Stimulated activated CD4-positive, alpha-beta T cell treated with anti-CD3 and anti-CD28 coated beads, Interleukin-4, amount 100 ng/mL, for 24 hours (primary cell): ENCODE measurements at regions not wholly inside any gene's neighbourhood (a gene's known extent, or its start where the extent isn't known, plus 50 kb on each side); places are given as distances from the start of the nearest gene placed in this dataset.

Source experiments
- DNase-seq: peaks from one replicate; pipeline ENCODE4 v3.0.0-alpha.2; 2020

DNA sequence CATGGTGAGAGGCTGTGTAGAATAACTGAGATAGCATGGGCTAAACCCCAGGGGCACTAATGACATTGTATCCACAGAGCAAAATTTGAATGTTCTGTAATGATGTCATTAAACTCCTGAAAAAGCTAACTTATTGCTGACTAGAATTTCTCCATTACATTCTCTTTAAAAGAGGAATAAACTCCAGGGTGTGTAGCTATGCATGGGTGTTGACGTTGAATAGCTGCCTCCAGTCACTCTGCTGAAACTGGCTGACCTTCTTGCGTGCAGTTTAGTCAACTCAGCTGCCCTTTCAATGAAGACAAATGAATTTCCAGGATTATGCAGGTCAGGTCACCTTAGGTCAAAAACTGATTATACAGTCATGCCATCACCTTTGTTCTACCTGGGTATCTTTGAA, 617.5 kb upstream of the WWC1 start:
- DNase-seq = no peak

DNA sequence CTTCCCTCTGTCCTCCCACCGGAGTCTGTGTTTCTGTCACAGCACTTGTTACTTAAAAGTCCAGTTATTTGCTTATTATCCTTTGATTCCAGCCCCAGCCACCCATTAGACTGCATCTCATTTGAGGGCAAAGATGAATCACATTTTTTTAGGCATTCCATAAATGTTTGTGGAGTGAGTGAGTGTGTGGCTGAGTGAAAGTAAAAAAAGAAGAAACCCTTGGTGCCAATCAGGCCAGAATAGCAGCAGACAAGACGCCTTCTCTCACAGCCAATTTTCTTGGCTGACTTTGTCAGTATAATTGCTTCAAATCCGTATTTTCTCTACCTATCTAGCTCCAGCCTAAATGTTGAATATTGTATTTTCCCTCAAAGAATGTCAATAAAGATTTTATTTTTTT, 613.0 kb upstream of the WWC1 start:
- no peak for DNase-seq

DNA sequence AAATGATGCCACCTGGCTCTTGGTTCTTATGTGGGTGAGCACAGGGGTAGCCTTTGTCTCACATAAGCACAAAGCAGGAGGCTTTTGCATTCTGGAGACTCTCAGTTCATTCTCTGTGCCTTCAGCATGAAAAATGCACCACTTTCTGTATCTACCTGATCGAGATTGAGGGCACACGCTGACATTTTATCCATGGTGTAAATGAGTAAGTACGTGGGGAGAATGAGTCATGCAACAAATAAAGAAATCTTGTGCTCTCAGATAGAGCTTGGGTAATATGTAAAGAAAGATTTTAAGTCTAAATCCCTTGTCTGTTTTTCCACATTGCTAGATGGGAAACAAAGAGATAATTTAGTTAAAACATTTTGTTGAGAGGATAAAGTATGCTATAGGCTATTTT, 607.2 kb upstream of the WWC1 start:
- DNase-seq = no peak

DNA sequence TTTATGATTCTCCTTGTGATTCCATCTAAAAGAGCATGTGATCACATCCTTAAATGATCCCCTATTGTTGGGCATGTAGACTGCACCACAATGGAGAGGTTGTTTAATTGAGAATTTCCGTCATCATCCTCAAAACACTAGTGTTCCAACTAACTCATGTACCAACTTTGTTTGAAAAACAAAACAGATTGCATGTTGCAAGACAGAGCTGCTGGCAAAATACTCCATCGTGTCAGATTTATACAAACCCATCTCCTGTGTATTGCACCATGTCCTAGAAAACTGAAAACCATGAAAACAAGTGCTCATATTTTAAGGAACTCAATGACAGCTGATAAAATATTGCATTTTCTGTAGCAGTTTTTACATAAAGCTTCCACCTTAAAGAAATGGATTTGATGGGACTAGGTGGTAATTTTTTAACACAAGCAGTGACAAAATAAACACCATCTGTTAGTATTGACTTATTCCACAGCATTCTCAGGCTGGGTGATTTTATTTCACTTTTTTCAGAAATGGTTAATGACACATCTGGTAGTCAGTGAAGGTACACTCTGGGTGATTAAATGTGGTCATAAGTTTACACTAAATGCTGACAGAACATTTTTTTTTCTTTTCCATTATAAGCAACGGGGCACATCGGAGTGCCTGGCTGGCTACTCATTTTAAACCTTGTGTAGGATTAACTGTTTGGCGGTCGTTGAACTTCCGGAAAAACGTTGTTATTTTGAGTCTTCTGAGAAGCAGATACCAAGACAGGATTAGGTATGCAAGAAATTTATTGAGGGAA, 602.9 kb upstream of the WWC1 start:
- DNase-seq = no peak

DNA sequence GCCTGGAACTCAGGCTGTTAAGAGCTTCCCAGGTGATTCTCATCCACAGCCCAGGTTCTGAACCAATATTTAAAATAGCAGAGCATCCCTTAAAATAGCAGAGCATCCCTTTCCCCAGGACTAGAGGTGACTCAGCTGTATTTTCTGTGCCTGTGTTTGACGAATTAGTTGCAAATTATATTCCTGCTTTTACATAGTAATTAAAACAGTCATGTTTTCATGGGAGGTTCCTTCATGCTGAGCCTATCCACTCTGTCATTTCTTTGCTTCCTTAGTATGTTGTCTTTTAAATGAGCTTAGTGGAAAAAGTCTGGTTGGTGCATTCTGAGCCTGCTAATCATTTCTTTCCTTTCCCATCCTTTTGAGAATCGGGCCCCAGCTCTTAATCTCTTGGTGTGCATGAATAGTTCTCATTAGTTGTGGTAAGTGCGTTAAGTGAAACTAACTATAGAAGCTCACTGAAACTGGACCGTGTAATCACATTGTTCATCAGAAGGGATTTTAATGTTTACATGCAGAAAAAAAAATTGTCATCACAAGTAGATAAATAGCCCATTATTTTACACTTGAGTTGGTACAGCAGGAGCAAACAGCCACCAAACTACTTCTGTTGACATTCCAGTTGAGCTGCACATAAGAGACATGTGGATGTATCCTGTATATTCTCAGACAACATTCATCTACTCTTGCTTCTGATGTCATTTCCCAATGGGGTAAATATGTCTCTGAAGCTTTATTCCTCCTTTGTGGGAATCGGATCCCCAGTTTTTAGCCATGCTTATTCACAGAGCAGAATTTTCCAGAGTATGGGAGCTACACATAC, 596.9 kb upstream of the WWC1 start:
- no peak for DNase-seq

DNA sequence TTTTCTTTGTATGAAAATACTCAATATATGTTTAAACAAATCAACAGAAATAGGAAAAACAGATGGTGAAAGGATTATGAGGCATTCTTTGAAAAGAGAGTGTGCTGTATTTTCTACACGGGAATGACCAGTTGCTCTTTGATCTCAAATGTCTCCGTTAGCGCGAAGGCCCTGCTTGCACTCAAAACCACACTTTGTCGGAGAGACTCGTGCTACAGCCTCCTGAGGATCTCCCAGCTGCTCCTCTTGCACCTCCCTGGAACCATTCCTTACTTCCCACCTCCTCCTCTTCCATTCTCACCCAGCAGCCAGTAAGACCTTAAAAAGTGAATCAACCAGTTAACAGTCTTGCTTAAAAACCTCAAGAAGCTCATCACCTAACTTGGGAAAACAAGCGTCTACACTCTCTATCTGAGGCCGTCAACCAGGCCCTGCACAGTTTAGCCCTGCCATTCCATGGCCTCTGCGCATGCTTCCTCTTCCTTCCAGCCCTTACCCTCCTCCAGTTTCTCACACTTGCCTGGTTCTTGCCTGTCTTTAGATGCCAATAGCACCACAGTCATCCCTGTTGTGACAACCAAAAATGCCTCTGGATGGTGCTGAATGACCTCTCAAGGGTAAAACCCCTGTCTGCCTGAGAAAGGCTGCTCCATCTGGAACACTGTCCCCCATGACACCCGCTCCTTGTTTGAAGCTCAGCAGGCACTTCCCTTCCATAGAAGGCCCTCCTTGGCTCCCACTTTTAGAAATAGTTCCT, 594.7 kb upstream of the WWC1 start:
- DNase-seq = no peak

DNA sequence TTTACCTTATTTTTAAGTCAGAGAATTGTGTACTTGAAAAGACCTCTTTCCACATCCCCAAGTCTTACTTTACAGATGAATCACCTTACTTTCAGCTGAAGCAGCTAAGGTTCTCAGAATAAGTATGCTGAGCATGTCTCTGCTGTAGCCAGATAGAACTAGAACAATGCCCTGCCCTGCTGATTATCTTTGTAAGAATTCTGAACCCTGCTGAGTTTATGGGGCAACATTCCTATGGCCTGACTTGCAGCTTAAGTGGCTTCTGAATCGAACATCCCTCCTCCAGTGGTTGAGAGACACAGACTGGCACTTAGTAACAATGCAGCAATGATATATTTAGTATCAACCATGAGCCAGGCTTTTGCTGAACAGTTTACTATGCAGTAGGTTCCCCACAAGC, 592.0 kb upstream of the WWC1 start:
- no peak for DNase-seq

DNA sequence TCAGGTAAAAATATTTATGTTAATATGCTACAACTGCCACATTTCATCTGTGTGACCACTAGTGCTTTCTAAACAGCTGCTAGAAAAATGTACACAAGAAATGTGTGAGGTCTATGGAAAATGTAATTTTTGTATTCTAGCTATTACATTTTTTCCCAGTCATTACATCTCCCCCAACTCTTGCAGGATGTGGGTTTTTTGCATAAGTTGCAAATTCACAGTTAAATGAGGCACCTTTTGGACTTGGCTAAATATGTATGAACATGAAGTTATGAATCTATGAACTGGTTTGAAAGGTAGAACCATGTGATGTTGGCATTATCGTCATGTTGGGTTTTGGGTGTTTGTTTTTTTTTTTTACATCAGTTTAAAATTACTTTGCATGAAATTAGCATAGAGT, 590.4 kb upstream of the WWC1 start:
- no peak for DNase-seq

DNA sequence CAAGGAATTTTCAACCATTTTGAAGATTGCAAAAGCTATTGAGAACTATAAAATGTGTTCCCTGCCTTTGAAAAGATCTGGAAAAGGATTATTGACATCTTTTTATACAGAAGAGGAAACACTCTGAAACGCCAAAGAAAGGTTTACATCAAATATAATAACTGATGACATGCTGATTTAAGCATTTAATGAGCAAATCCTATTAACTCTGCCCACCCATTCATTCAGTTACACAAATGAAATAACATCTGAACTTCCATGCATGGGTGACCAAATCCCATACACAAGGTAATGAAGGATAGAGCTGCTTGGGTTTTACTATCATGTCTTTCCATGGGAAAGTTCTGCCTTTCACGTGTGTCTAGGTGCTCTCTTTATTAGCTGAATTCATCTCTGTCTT, 589.4 kb upstream of the WWC1 start:
- no peak for DNase-seq

DNA sequence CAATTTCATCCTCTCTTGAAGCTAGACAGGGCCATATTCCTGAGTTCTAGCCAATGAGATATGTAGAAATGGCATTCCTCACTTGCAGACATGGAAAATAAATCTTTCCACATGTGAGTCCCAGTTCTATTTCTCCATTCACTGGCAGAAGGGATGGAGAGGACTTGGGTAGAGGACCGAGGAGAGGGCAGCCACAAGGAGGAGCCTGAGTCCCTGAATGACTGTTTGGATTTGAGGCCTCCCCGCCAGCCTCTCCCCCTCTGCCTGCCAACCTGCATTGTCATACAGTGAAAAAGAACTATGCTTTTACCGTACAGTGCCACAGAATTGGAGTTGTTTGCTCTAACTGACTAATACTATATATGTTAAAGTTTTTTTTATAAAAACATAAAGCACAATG, 583.0 kb upstream of the WWC1 start:
- no peak for DNase-seq

DNA sequence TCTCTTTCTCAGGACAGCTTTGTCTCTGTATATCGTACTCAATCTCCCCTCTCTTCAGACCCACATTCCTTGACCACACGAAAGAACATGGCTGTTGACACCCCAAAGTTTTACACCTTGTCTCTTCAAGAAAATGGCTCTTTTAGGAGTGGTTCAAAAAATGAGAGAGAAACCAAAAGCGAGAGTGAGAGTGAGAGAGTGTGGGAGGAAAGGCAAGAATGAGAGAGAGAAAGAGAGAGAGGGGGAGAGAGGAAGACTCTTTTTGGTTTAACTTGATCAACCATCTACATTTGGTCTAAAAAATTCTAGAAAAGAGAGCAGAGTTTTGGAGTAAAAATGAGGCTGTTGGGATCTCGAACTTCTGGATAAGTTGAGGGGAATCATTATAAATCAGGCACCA, 581.8 kb upstream of the WWC1 start:
- DNase-seq = no peak

DNA sequence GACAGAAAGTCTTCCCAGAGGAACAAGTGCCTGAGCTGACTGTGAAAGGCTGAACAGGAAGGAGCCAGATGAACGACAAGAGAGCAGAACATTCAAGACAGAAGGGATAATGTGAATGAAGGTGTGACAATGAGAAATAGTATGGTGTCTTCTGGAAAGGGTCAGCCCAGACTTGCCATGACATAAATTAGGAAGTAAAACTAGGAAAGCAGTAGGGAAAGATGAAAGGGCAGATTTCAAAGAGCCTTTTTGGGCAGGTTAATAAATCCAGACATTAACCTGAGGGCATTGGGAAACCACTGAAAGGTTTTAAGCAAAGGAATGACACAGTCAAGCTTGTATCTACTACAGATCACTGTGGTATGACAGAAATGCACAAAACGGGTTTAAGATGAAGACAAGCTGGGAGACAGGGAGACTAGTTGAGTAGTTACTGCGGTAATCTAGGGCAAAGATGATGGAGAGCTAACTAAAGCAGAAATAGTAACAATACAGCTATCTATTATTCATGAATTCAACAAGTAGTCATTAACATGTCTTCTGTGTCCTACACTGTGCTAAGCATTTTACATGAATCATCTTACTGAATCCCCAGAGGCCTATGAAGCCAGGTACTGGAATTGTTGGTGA, 580.9 kb upstream of the WWC1 start:
- no peak for DNase-seq

DNA sequence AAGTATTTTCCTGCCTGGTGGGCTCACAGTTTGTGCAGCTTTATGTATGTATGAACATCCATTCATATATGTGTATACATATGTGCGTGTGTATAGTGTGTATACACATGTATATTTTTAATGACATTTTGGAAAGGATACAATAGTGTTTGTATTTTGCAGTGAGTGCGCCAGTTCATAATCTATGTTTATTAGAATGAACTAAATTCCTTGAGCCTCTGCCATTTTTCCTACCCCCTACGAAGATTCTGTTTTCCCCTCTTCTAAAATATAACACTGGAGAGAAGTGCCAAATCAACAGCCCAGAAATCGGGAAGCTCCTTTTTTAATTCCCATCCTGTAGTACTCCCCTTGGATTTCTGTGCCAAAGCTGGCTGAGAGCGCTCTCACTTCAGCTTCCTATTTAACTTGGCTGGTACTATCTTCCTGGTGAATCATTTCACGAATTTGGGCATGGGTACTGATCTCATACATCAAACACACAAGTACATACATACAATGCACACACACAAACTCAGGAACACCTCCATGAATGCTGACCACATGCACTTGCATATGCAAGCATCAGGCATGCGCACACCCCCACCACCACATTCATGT, 578.4 kb upstream of the WWC1 start:
- DNase-seq = no peak

DNA sequence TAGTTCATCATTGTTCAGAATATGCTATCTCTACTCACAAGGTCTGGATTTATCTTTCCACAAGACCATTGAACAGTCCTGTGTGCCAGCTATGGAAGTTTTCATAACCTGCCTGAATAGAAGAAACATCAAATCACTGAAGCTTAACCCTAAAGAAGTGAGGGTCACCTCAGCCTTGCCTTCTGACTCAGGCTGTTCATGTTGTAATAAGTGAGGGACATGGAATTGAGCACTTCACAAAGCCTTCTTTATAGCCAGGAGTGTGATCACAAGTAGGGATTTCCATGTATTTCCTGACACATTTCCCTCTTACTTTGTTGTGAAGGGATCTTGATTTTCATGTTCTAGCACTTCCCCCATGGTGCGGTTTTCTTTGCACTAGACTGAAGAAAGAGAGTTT, 577.5 kb upstream of the WWC1 start:
- DNase-seq = no peak

DNA sequence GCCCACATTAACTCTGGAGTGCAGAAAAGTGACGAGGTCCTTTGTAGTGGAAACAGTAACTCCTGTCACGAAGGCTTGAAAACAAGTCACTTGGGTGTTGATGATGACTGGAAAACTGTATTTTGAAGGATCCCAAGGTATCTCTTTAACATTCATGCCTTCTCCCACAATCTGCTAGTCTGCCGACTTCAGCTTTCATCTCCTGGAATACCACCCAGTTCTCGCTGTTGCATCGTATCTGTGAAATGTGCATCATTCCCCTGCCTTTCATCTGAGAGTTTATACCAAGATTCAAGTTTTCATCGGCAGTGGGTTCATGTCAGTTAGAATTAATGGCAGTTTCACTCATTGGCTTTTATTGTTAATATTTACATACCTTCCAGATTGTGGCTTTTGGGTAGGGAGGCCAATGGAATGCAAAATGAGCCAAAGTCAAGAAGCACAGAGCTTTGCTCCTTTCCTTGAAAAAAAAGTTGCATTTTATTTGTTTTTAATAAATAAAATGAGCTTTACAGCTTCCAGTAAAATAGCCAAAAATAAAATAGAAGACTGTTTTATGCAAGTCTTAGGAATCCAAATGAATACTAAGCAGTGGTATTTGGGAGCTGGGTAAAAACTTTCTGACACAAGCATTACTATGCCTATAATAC, 575.2 kb upstream of the WWC1 start:
- no peak for DNase-seq

DNA sequence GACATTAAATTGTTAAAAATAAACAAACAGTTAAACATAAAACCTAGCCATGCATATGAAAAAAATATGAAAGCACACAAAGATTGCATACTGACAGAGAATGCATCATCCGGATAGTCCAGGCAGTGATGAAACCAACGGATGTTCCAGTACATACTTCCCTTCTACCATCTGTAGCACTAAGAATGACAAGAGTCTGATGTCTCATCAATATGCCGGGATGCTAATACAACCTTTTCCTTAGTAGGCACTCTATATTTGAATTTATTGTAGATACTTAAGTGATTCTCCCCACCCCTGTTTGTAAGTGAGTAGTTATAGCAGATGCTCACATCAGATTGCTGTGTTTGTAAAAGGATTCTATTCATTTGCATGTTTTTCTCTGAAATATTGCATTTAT, 571.2 kb upstream of the WWC1 start:
- no peak for DNase-seq

DNA sequence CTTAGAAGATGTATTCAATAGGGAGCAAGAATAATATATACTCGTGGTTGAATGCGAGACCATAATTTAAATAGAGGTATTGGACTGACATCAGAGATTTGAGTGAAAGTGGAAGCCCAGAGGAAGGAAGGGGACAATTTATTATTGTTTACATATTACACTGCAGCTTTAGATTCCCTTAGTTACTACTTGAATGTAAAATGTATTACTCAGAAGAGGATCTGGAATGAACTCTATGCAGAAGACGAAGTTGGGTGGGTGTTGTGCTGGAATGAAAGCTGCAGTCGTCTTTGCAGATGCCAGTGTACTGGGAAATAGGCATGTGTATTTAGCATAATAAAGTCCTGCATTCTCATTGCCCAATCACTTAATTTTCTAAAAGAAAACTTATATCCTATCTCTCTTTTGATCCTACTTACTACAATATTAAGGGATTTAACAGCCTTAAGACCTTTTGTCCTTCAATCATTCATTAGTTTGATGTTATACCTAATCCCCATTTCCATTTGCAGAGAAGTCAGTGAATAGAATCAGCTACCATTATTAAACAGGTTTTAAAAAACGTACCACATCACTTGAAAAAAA, 570.7 kb upstream of the WWC1 start:
- DNase-seq = no peak

DNA sequence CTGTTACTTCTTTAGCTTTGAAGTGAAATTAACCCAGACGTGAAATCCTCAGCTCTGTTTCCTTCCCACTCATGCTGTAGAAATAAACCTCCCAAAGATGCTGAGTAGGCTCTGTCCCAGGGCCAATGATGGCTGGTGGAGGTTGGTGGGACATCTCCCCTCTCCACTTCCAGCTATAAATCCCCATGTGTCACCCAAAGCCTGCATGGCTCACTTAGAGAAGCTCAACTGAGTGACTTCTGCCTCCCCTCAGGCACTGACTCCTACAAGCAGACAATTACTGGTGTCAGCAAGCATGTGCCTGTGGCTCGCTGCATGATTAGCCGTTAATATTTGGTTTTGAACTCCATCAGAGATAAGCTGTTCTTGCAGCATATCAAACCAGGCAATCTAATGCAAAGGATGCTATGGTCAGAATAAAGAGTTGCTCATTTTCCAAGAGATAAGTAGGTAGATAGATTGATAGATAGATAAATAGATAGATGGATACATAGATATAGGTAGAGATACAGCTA, 569.5 kb upstream of the WWC1 start:
- no peak for DNase-seq

DNA sequence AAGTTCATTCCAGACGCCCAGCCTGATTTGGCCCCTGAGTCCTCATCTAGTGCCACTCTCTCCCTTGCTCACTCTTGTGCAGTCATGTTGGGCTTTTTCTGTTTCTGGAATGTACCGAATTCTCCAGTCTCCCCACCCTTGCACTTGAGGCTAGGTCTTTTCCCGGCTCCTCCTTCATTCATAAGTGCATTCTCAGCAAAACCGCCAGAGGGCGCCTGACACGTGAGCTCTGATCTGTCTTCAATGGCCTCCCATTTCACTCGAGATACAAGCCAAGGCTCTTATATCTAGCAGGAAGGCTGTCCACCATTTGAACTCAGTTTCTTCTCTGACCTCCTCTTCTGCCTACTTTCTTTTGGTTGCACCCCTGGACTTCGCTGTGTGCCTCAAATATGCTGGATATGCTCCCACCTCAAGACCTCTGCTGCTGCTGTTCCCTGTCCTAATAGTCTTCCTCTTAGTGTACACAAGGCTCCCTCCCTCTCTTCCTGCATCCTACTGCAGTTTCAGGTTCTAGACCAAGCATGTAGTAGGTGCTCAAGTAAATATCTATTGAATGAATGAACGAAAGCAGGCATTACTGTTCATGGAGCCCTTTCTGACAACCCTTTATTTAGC, 568.1 kb upstream of the WWC1 start:
- peak; percentile 60 for DNase-seq

DNA sequence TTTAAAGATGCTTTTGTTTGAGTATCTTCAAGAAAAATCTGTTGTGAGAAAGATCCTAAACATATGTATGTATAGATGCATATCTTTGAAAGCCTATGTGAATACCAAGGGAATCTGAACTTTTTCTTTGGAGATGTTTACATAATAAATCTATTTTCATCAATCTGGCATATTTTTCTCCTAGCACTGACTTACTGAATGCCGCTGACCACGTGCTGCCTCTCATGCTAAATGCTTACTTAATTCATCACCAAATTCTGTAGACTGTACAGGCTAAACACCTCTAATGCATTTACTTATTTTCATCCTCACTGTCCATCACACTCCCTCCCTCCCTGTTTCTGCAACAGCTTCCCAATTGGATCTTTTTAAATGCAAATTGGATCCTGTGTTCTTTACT, 566.2 kb upstream of the WWC1 start:
- no peak for DNase-seq

DNA sequence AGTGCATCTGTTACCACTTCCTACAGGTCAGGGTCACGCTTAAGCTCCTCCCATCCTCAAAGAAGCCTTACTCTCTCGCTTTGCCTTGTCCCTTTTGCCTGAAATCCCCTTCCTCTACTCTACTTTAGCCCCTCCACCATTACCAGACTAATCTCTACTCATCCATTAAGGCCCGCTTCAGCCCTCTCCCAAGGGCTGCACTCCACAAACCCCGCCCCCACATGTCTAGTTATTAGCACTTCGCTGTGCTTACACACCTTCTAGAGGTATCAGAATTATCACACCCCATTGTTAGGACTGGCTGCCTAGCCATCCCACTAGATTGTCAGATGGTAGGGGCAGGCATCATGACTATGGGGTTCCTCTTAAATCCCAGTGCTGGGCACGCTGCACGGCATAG, 565.7 kb upstream of the WWC1 start:
- no peak for DNase-seq
